ENCODE measurements at regions not wholly inside any gene's neighbourhood (a gene's known extent, or its start where the extent isn't known, plus 50 kb on each side); places are given as distances from the start of the nearest gene placed in this dataset.

- Histone ChIP-seq H3K4me2 (ENCODE audit: insufficient read depth, low read length) (no peak overlapping the region), H3K9ac (ENCODE audit: low read depth, low read length) (no peak overlapping the region), H3K27me3 (ENCODE audit: insufficient read depth, low read length, poor library complexity) (no peaks in the 10 kb centered on the region), H3K79me2 (ENCODE audit: insufficient read depth, low read length) (no peaks in the 10 kb centered on the region), H4K20me1 (ENCODE audit: insufficient read depth, low read length) (no peaks in the 10 kb centered on the region), H3K9me3 (ENCODE audit: insufficient read depth, low read length, severe bottlenecking) (no peaks in the 10 kb centered on the region), H3K4me3 (ENCODE audit: low read depth in 1 of 2, low read length in 2 of 2) (no peak overlapping the region), H3K36me3 (ENCODE audit: insufficient read depth, low read length) (no peaks in the 10 kb centered on the region), H2AFZ (ENCODE audit: low read depth, low read length) (no peak overlapping the region), H3K27ac (ENCODE audit: low read length) (no peak overlapping the region), H3K4me1 (ENCODE audit: insufficient read depth, low read length) (no peaks in the 10 kb centered on the region)
- DNase-seq (no peak), ATAC-seq (ENCODE audit: insufficient read depth, low read depth) (no peak)
- TF ChIP-seq EZH2 (IDR thresholded peaks at IDR 0.05; ENCODE audit: borderline replicate concordance, low read depth, low read length, severe bottlenecking) = no peak
- TF ChIP-seq CTCF (IDR thresholded peaks at IDR 0.05; ENCODE audit: borderline replicate concordance, extremely low read depth, low read length, poor library complexity, severe bottlenecking) = no peak
These were observed 74.8 kb upstream of the GLI2 start for GRCh38 chr2:120660771-120661459.

DNA sequence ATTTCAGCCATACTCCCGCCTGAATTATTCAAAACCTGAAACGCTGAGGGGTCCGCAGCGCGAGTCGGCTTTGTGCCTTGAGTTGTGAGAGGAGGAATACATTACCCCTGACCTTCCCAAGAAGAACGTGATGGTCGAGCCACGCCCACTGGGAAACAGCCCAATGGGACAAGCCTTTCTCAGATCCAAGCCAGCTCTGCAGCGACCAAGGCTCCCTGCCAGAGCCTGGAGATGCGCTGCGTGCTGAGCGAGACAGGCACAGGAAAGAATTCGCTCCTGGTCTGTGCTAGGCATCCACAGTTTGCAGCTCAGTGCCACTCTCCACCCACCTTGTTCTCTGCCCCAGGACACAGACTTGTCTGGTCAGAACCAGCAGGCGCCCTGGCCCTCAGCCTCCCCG, 74.1 kb upstream of the GLI2 start:
- Histone ChIP-seq H3K4me1 (ENCODE audit: insufficient read depth, low read length) (no peaks in the 10 kb centered on the region), H3K4me2 (ENCODE audit: insufficient read depth, low read length) (no peak overlapping the region), H4K20me1 (ENCODE audit: insufficient read depth, low read length) (no peaks in the 10 kb centered on the region), H3K79me2 (ENCODE audit: insufficient read depth, low read length) (no peaks in the 10 kb centered on the region), H3K27ac (ENCODE audit: low read length) (no peak overlapping the region), H2AFZ (ENCODE audit: low read depth, low read length) (no peak overlapping the region), H3K36me3 (ENCODE audit: insufficient read depth, low read length) (no peaks in the 10 kb centered on the region), H3K9me3 (ENCODE audit: insufficient read depth, low read length, severe bottlenecking) (peaks cover 1% of the 10 kb centered on the region), H3K9ac (ENCODE audit: low read depth, low read length) (no peak overlapping the region), H3K27me3 (ENCODE audit: insufficient read depth, low read length, poor library complexity) (no peaks in the 10 kb centered on the region), H3K4me3 (ENCODE audit: low read depth in 1 of 2, low read length in 2 of 2) (no peak overlapping the region)
- DNase-seq = no peak
- no peak for TF ChIP-seq CTCF (IDR thresholded peaks at IDR 0.05; ENCODE audit: borderline replicate concordance, extremely low read depth, low read length, poor library complexity, severe bottlenecking)
- TF ChIP-seq EZH2 (IDR thresholded peaks at IDR 0.05; ENCODE audit: borderline replicate concordance, low read depth, low read length, severe bottlenecking) = no peak
- no peak for ATAC-seq (ENCODE audit: insufficient read depth, low read depth)

GRCh38 chr2:120662046-120662445, 73.6 kb upstream of the GLI2 start:
- ATAC-seq (ENCODE audit: insufficient read depth, low read depth) (no peak), DNase-seq (no peak)
- Histone ChIP-seq H3K36me3 (ENCODE audit: insufficient read depth, low read length) (no peaks in the 10 kb centered on the region), H3K27ac (ENCODE audit: low read length) (no peak overlapping the region), H3K4me3 (ENCODE audit: low read depth in 1 of 2, low read length in 2 of 2) (no peak overlapping the region), H4K20me1 (ENCODE audit: insufficient read depth, low read length) (no peaks in the 10 kb centered on the region), H3K4me2 (ENCODE audit: insufficient read depth, low read length) (no peak overlapping the region), H2AFZ (ENCODE audit: low read depth, low read length) (no peak overlapping the region), H3K27me3 (ENCODE audit: insufficient read depth, low read length, poor library complexity) (no peaks in the 10 kb centered on the region), H3K9me3 (ENCODE audit: insufficient read depth, low read length, severe bottlenecking) (peaks cover 3% of the 10 kb centered on the region), H3K9ac (ENCODE audit: low read depth, low read length) (no peak overlapping the region), H3K4me1 (ENCODE audit: insufficient read depth, low read length) (no peaks in the 10 kb centered on the region), H3K79me2 (ENCODE audit: insufficient read depth, low read length) (no peaks in the 10 kb centered on the region)
- TF ChIP-seq EZH2 (IDR thresholded peaks at IDR 0.05; ENCODE audit: borderline replicate concordance, low read depth, low read length, severe bottlenecking) = no peak
- no peak for TF ChIP-seq CTCF (IDR thresholded peaks at IDR 0.05; ENCODE audit: borderline replicate concordance, extremely low read depth, low read length, poor library complexity, severe bottlenecking)
